PC-9 (cell line): ENCODE measurements at regions not wholly inside any gene's neighbourhood (a gene's known extent, or its start where the extent isn't known, plus 50 kb on each side); places are given as distances from the start of the nearest gene placed in this dataset.

Experiments
- BruUV-seq: library from RNA; stranded (reverse); fragments of 400-500 nt; replicated peaks from 2 replicates; lab custom pipeline; 2021; lab: Mats Ljungman, UMichigan
- CTCF ChIA-PET: fragments of 300-600 bp; sonication (Branson Sonifier 250); formaldehyde crosslinking; loops from one replicate; lab custom pipeline; 2022; ENCODE audit warnings: antibody characterized with exemption; lab: Charles Lee
- POLR2A ChIA-PET: fragments of 300-600 bp; sonication (Branson Sonifier 250); formaldehyde crosslinking; loops from one replicate; lab custom pipeline; 2022; ENCODE audit warnings: antibody characterized with exemption; ENCODE audit not compliant: unreplicated experiment; lab: Charles Lee
- DNase-seq, 2 experiments: peaks; one replicate each; pipeline versions ENCODE4 v3.0.0 to v3.0.0-alpha.2; 2015 to 2022; ENCODE audit warnings: mixed read lengths in 1 of 2
- H2AFZ ChIP-seq: fragments of 200-600 bp; sonication (generic); 2 replicates; pipeline ENCODE4 v1.8.1; 2017; ENCODE audit warnings: antibody characterized with exemption
- H3F3A ChIP-seq: fragments of 200-600 bp; sonication (generic); 2 replicates; pipeline ENCODE4 v1.8.1; 2017; ENCODE audit warnings: antibody characterized with exemption, mild to moderate bottlenecking, low read depth; ENCODE audit not compliant: insufficient read depth
- H3K27ac ChIP-seq: fragments of 200-600 bp; sonication (generic); 2 replicates; pipeline ENCODE4 v1.6.1; 2016; ENCODE audit warnings: mixed run types
- H3K27me3 ChIP-seq: fragments of 200-600 bp; sonication (generic); 2 replicates; pipeline ENCODE4 v1.6.1; 2016; ENCODE audit warnings: low read depth, mixed run types; ENCODE audit not compliant: insufficient read depth
- H3K36me3 ChIP-seq: fragments of 200-600 bp; sonication (generic); 2 replicates; pipeline ENCODE4 v1.6.1; 2016; ENCODE audit warnings: low read depth, mixed run types
- H3K4me1 ChIP-seq: fragments of 200-600 bp; sonication (generic); replicated peaks from 2 replicates; pipeline ENCODE4 v1.6.1; 2016; ENCODE audit warnings: mixed run types; ENCODE audit not compliant: insufficient read depth
- H3K4me2 ChIP-seq: fragments of 200-600 bp; sonication (generic); 2 replicates; pipeline ENCODE4 v1.6.1; 2017; ENCODE audit warnings: mixed run types
- H3K4me3 ChIP-seq: fragments of 200-600 bp; sonication (generic); 2 replicates; pipeline ENCODE4 v1.6.1; 2016; ENCODE audit warnings: mixed run types
- H3K79me2 ChIP-seq: fragments of 200-600 bp; sonication (generic); 2 replicates; pipeline ENCODE4 v1.6.1; 2017; ENCODE audit warnings: low read depth, mixed run types
- H3K9me2 ChIP-seq: fragments of 200-600 bp; sonication (generic); 2 replicates; pipeline ENCODE4 v1.8.1; 2017; ENCODE audit warnings: mild to moderate bottlenecking; ENCODE audit not compliant: insufficient read depth
- H3K9me3 ChIP-seq: fragments of 200-600 bp; sonication (generic); 2 replicates; pipeline ENCODE4 v1.8.1; 2016; ENCODE audit warnings: low read depth; ENCODE audit not compliant: insufficient read depth
- H4K20me1 ChIP-seq: fragments of 200-600 bp; sonication (generic); 2 replicates; pipeline ENCODE4 v1.8.1; 2017; ENCODE audit not compliant: insufficient read depth
- EZH2 ChIP-seq: fragments of 200-600 bp; sonication (generic); IDR thresholded peaks from 2 replicates; pipeline ENCODE4 v1.8.0; 2017; ENCODE audit warnings: antibody characterized with exemption, low read depth
- intact Hi-C: fragments of 100-400 bp; cut with micrococcal nuclease; formaldehyde crosslinking; loops from one replicate; pipeline ENCODE4 v1.10.0; 2022; ENCODE audit not compliant: unreplicated experiment
- TF ChIP-seq, protein P1 (sequence below): fragments of 200-600 bp; sonication (generic); conservative IDR thresholded peaks from 2 replicates; pipeline ENCODE4 v1.6.1; 2017; ENCODE audit warnings: mixed run types, antibody characterized with exemption, mild to moderate bottlenecking, moderate library complexity

DNA sequence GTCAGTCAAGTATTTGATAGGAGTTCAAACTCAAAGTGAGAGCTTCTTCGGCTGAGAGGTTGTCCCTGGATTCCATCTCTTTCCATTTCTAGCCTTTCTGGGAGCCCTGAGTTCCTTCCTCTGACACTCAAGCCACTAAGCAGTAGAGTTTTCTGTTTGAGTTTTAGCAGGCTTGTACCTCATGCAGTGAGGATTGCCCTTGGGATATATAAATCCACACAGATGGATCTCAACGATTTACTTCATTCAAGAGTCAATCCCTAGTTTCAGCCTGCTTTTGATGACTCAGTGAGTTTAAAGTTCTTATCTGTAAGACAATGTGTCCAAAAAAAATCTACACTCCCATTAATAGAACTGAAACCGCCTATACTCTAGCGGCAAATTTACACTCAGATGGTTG is 2240.9 kb upstream of the WWC1 start:
- H3K27ac ChIP-seq, result no peak overlapping the region
- CTCF ChIA-PET, result interaction anchor here (0.6 kb wide), 1 partner anchor 12 kb away, joined by 3 read pairs; no protein-coding TSS in a partner anchor

DNA sequence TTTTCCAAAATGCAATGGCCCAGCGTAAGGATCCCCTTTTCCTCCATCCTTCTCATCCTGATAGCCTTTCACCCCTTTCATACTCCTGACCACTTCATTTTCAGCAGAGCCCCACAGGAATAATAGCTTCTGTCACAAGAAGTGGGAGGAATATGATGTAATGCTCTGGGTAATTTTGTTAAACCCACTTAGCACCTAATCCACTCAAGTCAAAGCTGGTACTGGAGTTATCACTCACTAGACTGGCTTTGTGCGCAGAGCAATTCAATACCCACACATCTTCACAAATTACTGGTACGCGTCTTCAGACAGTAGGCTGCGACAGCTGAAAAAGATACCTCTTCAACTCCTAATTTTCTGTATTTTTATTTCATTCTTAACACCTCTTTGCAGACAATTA is 2232.8 kb upstream of the WWC1 start:
- no peak overlapping the region for H3K4me3 ChIP-seq
- H3K79me2 ChIP-seq, result no peaks in the 10 kb centered on the region
- TF ChIP-seq, protein P1, sequence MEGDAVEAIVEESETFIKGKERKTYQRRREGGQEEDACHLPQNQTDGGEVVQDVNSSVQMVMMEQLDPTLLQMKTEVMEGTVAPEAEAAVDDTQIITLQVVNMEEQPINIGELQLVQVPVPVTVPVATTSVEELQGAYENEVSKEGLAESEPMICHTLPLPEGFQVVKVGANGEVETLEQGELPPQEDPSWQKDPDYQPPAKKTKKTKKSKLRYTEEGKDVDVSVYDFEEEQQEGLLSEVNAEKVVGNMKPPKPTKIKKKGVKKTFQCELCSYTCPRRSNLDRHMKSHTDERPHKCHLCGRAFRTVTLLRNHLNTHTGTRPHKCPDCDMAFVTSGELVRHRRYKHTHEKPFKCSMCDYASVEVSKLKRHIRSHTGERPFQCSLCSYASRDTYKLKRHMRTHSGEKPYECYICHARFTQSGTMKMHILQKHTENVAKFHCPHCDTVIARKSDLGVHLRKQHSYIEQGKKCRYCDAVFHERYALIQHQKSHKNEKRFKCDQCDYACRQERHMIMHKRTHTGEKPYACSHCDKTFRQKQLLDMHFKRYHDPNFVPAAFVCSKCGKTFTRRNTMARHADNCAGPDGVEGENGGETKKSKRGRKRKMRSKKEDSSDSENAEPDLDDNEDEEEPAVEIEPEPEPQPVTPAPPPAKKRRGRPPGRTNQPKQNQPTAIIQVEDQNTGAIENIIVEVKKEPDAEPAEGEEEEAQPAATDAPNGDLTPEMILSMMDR, result no peak
- no peak for TF ChIP-seq EZH2
- POLR2A ChIA-PET, result no interaction called here
- no peaks in the 10 kb centered on the region for H3K27me3 ChIP-seq
- H3K9me3 ChIP-seq, result no peaks in the 10 kb centered on the region
- DNase-seq, result no peak
- H3F3A ChIP-seq, result no peaks in the 10 kb centered on the region
- no peaks in the 10 kb centered on the region for H4K20me1 ChIP-seq
- H2AFZ ChIP-seq, result no peak overlapping the region
- BruUV-seq, result no TSS peak
- H3K4me2 ChIP-seq, result no peak overlapping the region
- intact Hi-C loops, result no loop called here
- no peaks in the 10 kb centered on the region for H3K36me3 ChIP-seq
- no peak overlapping the region for H3K27ac ChIP-seq
- no peaks in the 10 kb centered on the region for H3K9me2 ChIP-seq
- CTCF ChIA-PET, result no interaction called here
- no peaks in the 10 kb centered on the region for H3K4me1 ChIP-seq

More for the DNA sequence above, 2240.9 kb upstream of the WWC1 start:
- Histone ChIP-seq H3K4me1 (no peaks in the 10 kb centered on the region), H3K79me2 (no peaks in the 10 kb centered on the region), H3K9me3 (no peaks in the 10 kb centered on the region), H3F3A (no peaks in the 10 kb centered on the region), H4K20me1 (no peaks in the 10 kb centered on the region), H2AFZ (no peak overlapping the region), H3K4me3 (no peak overlapping the region), H3K4me2 (no peak overlapping the region), H3K27me3 (no peaks in the 10 kb centered on the region), H3K9me2 (no peaks in the 10 kb centered on the region), H3K36me3 (no peaks in the 10 kb centered on the region)
- no TSS peak for BruUV-seq
- intact Hi-C loops, result no loop called here
- no peak for DNase-seq
- TF ChIP-seq, protein P1, result no peak
- TF ChIP-seq EZH2, result no peak
- POLR2A ChIA-PET, result no interaction called here

DNA sequence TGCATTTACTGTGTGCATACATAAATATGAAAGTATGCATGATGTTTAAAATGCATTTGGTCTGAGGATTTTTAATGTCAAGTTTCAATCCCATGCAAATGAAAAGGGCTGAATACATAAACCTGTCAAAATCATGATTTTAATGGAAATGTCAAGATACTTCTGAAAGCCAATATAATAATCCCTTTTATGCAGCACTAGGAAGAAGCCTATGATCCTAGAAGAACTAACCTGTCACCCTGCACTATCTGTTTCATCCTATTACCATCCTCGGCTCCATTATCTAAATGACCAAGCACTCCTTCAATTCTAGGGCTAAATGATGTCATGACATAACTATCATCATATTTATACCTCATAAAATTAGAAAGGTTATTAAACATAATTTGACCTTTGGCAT is 2229.4 kb upstream of the WWC1 start:
- Histone ChIP-seq H4K20me1 (no peaks in the 10 kb centered on the region), H3F3A (no peaks in the 10 kb centered on the region), H2AFZ (no peak overlapping the region), H3K36me3 (no peaks in the 10 kb centered on the region), H3K4me3 (no peak overlapping the region), H3K4me1 (no peaks in the 10 kb centered on the region), H3K27me3 (no peaks in the 10 kb centered on the region), H3K9me3 (no peaks in the 10 kb centered on the region), H3K9me2 (no peaks in the 10 kb centered on the region), H3K79me2 (no peaks in the 10 kb centered on the region), H3K4me2 (no peak overlapping the region), H3K27ac (no peak overlapping the region)
- no peak for DNase-seq
- BruUV-seq, result no TSS peak
- TF ChIP-seq EZH2, result no peak
- TF ChIP-seq, protein P1, result no peak
- ChIA-PET POLR2A (no interaction called here), CTCF (no interaction called here)
- intact Hi-C loops, result no loop called here
